ENCODE measurements at regions not wholly inside any gene's neighbourhood (a gene's known extent, or its start where the extent isn't known, plus 50 kb on each side); places are given as distances from the start of the nearest gene placed in this dataset.

- DNase-seq, result no peak
These were observed 277.0 kb downstream of the CDH2 start for GRCh38 chr18:27899893-27900292.

GRCh38 chr18:27894746-27895145 lies 282.2 kb downstream of the CDH2 start:
- DNase-seq, result no peak

GRCh38 chr18:27887711-27888495 lies 289.0 kb downstream of the CDH2 start:
- no peak for DNase-seq

GRCh38 chr18:27887287-27887686 lies 289.6 kb downstream of the CDH2 start:
- no peak for DNase-seq

GRCh38 chr18:27879540-27879939 lies 297.4 kb downstream of the CDH2 start:
- no peak for DNase-seq

- peak; percentile 87 for DNase-seq
These were observed 305.2 kb downstream of the CDH2 start for GRCh38 chr18:27871726-27872125.

GRCh38 chr18:27869735-27870134 lies 307.2 kb downstream of the CDH2 start:
- DNase-seq, result no peak

- no peak for DNase-seq
These were observed 311.5 kb downstream of the CDH2 start for GRCh38 chr18:27865431-27865830.

- DNase-seq, result no peak
These were observed 313.0 kb downstream of the CDH2 start for GRCh38 chr18:27863780-27864430.

GRCh38 chr18:27862041-27862682 lies 314.8 kb downstream of the CDH2 start:
- peak; percentile 48 for DNase-seq

GRCh38 chr18:27861539-27861938 lies 315.4 kb downstream of the CDH2 start:
- peak; percentile 92 for DNase-seq

- DNase-seq, result peak; percentile 27
These were observed 316.2 kb downstream of the CDH2 start for GRCh38 chr18:27860701-27861107.

- peak; percentile 28 for DNase-seq
These were observed 316.9 kb downstream of the CDH2 start for GRCh38 chr18:27860011-27860410.

GRCh38 chr18:27856820-27857219 lies 320.1 kb downstream of the CDH2 start:
- DNase-seq, result no peak

- no peak for DNase-seq
These were observed 321.4 kb downstream of the CDH2 start for GRCh38 chr18:27855486-27855885.

- DNase-seq, result no peak
These were observed 322.3 kb downstream of the CDH2 start for GRCh38 chr18:27854631-27855030.

GRCh38 chr18:27848336-27848735 lies 328.6 kb downstream of the CDH2 start:
- no peak for DNase-seq

- no peak for DNase-seq
These were observed 329.5 kb downstream of the CDH2 start for GRCh38 chr18:27847412-27847811.

GRCh38 chr18:27845897-27846296 lies 331.0 kb downstream of the CDH2 start:
- no peak for DNase-seq

- no peak for DNase-seq
These were observed 332.9 kb downstream of the CDH2 start for GRCh38 chr18:27843783-27844777.

- no peak for DNase-seq
These were observed 337.8 kb downstream of the CDH2 start for GRCh38 chr18:27839141-27839540.

- no peak for DNase-seq
These were observed 338.7 kb downstream of the CDH2 start for GRCh38 chr18:27838225-27838624.

- no peak for DNase-seq
These were observed 350.8 kb downstream of the CDH2 start for GRCh38 chr18:27826101-27826500.
